Left lung (tissue), 4 donors: ENCODE measurements at regions not wholly inside any gene's neighbourhood (a gene's known extent, or its start where the extent isn't known, plus 50 kb on each side); places are given as distances from the start of the nearest gene placed in this dataset.
"Not testable (repeated sequence)": the region's sequence is repeated elsewhere in the genome, so short reads cannot be mapped to it uniquely, and the experiment has no call there.

ENCODE experiments used
- ATAC-seq: fragments of 200-7000 bp; cut with Tn5 transposase; one replicate; pipeline ENCODE4 v1.9.1; 2020; ENCODE audit warnings: moderate library complexity
- DNase-seq, 4 donors: peaks; one replicate each; pipeline ENCODE4 v3.0.0-alpha.2; 2013 to 2020
- H3K27ac ChIP-seq, 2 donors: fragments of 200-600 bp; sonication (generic) in 1 of 2; one replicate each; pipeline versions ENCODE4 v1.5.0 to v1.8.0; 2020 to 2021
- H3K27me3 ChIP-seq, 2 donors: fragments of 200-600 bp; sonication (generic) in 1 of 2; one replicate each; pipeline versions ENCODE4 v1.5.0 to v1.8.0; 2020 to 2021
- H3K36me3 ChIP-seq, 2 donors: fragments of 200-600 bp; sonication (generic) in 1 of 2; one replicate each; pipeline versions ENCODE4 v1.5.0 to v1.8.0; 2020 to 2021
- H3K4me1 ChIP-seq, 2 donors: fragments of 200-600 bp; one replicate each; pipeline ENCODE4 v1.8.0; 2021
- H3K4me3 ChIP-seq, 2 donors: fragments of 200-600 bp; sonication (generic) in 1 of 2; one replicate each; pipeline versions ENCODE4 v1.5.0 to v1.8.0; 2020 to 2021; ENCODE audit warnings: mild to moderate bottlenecking in 1 of 2
- H3K9me3 ChIP-seq, 2 donors: fragments of 200-600 bp; sonication (generic) in 1 of 2; one replicate each; pipeline versions ENCODE4 v1.5.0 to v1.8.0; 2020 to 2021
- intact Hi-C, 2 donors: fragments of 100-400 bp; cut with DNase I; formaldehyde crosslinking; loops; one replicate each; pipeline versions ENCODE4 v1.11.2 to v1.14.2; 2022
- TF ChIP-seq, protein P1 (sequence below), 2 donors: fragments of 200-600 bp; sonication (generic) in 1 of 2; IDR thresholded peaks; one replicate each; pipeline versions ENCODE4 v1.5.0 to v1.8.0; 2021; ENCODE audit warnings: antibody characterized with exemption in 2 of 2
- donor health status: DM: no; HTN: yes; CAD: no.
- donor health status: DM: no; HTN: no; CAD: no.

DNA sequence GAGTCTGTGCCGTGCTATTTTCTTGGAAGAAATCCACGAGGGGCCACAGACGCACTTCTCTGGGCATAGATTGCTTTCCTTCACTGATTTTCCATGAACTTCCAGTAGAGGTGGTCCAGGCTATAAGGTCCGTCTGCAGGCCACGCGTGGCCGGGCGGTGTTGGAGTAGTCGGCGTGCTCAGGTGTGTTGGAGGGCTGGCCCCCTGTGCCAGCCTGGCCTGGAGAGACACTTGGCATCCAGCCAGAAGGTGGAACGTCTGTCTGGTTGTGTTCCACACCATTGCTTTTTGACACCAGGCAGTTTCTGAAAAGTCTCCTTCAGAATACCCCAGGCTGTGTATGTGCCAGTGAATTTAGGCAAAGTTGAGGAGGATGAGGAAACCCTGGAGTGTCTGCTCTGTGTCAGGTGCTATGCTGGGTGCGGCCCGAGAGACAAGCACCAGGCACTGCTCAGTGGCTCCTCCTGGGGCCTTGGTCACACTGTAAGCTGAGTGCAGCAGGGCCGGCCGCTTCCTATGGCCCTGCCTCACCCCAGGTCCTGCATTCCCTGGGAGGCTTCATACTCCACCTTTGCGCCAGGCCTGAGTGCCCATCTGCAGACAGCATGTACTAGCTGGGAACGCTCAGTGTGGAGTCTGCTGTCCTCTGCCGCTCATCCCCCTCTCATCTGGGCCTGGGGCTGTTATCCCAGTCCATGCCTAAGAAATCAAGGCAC, 52.1 kb upstream of the TAMM41 start:
- H3K36me3 ChIP-seq: no peaks in the 10 kb centered on the region
- no peak for ATAC-seq
- no peak overlapping the region for H3K27ac ChIP-seq
- H3K27me3 ChIP-seq: no peaks in the 10 kb centered on the region
- H3K4me1 ChIP-seq: no peaks in the 10 kb centered on the region
- DNase-seq: no peak
- intact Hi-C loops: no loop called here
- H3K4me3 ChIP-seq: no peak overlapping the region
- no peaks in the 10 kb centered on the region for H3K9me3 ChIP-seq
- TF ChIP-seq, protein P1, sequence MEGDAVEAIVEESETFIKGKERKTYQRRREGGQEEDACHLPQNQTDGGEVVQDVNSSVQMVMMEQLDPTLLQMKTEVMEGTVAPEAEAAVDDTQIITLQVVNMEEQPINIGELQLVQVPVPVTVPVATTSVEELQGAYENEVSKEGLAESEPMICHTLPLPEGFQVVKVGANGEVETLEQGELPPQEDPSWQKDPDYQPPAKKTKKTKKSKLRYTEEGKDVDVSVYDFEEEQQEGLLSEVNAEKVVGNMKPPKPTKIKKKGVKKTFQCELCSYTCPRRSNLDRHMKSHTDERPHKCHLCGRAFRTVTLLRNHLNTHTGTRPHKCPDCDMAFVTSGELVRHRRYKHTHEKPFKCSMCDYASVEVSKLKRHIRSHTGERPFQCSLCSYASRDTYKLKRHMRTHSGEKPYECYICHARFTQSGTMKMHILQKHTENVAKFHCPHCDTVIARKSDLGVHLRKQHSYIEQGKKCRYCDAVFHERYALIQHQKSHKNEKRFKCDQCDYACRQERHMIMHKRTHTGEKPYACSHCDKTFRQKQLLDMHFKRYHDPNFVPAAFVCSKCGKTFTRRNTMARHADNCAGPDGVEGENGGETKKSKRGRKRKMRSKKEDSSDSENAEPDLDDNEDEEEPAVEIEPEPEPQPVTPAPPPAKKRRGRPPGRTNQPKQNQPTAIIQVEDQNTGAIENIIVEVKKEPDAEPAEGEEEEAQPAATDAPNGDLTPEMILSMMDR (IDR thresholded peaks at IDR 0.05): no peak

DNA sequence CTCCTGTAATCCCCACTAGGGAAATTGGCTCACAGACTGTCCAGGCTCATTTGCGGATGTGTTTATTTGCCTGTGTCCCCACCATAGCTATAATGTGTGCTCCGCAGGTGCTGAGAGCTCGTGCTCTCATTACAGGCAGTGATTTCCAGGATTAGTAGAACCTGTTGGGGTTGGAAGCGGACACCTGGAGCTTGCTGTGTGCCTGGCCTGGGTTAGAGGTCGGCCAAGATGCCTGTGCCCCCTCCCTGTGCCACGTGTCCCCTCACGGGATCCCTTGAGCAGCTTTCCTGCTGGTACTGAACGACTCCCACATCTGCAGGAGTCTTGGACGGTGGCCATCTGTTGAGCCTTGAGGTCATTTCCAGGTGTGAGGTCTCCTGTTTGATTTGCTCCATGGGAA, 52.7 kb upstream of the TAMM41 start:
- H3K4me3 ChIP-seq, intact Hi-C loops, H3K4me1 ChIP-seq, H3K9me3 ChIP-seq, H3K36me3 ChIP-seq, ATAC-seq, H3K27me3 ChIP-seq, DNase-seq, H3K27ac ChIP-seq: not testable (repeated sequence)

- H3K27me3 ChIP-seq: no peaks in the 10 kb centered on the region
These were observed 53.1 kb upstream of the TAMM41 start for GRCh38 chr3:11899826-11900225.

DNA sequence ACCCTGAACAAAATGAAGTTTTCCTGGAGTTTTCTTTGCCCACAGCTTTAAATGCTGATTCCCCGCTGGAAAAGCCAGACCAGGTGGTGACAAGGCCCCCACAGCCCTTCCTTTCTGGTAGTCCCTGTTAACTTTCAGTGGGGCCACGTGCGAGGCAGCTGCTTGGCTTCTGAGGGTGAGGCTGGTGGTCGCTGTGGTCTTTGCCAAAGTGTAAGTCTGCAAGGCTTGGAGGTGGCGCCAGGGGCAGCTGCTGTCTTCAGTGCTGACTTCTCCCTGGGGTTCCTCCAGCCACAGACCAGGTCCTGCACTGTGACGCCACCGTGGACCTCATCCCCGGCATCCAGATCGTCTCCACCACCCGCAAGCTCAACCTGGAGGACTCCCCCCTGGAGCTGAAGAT, 54.1 kb upstream of the TAMM41 start:
- Histone ChIP-seq H3K27me3 (no peaks in the 10 kb centered on the region), H3K4me3 (no peak overlapping the region), H3K27ac (no peak overlapping the region), H3K9me3 (no peaks in the 10 kb centered on the region), H3K4me1 (no peaks in the 10 kb centered on the region), H3K36me3 (no peaks in the 10 kb centered on the region)
- intact Hi-C loops: no loop called here
- ATAC-seq (no peak), DNase-seq (no peak)
- TF ChIP-seq, protein P1 (IDR thresholded peaks at IDR 0.05): no peak

More at GRCh38 chr3:11899826-11900225, 53.1 kb upstream of the TAMM41 start:
- TF ChIP-seq, protein P1 (IDR thresholded peaks at IDR 0.05): no peak
- Histone ChIP-seq H3K4me1 (no peaks in the 10 kb centered on the region), H3K27ac (no peak overlapping the region), H3K4me3 (no peak overlapping the region), H3K36me3 (no peaks in the 10 kb centered on the region), H3K9me3 (no peaks in the 10 kb centered on the region)
- DNase-seq (no peak), ATAC-seq (no peak)
- intact Hi-C loops: no loop called here

DNA sequence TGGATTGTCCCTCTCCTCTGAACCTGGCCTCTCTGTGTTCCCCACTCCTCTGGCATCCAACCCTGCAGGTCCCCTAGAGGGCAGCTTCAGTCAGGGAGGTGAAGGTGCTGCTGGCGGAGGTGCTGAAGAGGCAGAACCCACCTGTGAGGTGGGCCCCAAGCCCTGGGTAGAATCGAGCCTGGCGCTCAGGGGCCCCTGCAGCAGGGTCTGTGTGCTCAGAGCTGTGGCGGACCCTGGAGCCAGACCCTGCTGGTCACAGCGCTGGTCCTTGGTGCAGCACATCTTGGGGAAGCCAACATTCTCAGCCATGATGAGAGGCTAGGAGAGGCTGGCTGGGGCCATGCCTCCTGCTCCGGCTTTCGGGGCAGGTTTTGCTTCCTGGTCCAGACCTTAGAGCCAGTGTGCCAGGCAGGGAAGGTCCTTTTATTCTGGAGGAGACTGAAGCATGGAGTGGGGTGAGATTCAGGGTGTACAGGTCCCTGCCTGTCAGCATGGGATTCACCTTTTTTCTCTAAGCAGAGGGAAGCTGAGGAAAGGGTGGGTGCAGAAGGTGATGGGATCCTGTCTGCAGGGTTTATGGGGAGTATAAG, 54.7 kb upstream of the TAMM41 start:
- Histone ChIP-seq H3K36me3 (no peaks in the 10 kb centered on the region), H3K27ac (no peak overlapping the region), H3K4me3 (no peak overlapping the region), H3K9me3 (no peaks in the 10 kb centered on the region), H3K4me1 (no peaks in the 10 kb centered on the region), H3K27me3 (no peaks in the 10 kb centered on the region)
- no peak for DNase-seq
- no peak for ATAC-seq
- intact Hi-C loops: no loop called here
- TF ChIP-seq, protein P1 (IDR thresholded peaks at IDR 0.05): no peak
